ENCODE measurements at regions not wholly inside any gene's neighbourhood (a gene's known extent, or its start where the extent isn't known, plus 50 kb on each side); places are given as distances from the start of the nearest gene placed in this dataset.

DNA sequence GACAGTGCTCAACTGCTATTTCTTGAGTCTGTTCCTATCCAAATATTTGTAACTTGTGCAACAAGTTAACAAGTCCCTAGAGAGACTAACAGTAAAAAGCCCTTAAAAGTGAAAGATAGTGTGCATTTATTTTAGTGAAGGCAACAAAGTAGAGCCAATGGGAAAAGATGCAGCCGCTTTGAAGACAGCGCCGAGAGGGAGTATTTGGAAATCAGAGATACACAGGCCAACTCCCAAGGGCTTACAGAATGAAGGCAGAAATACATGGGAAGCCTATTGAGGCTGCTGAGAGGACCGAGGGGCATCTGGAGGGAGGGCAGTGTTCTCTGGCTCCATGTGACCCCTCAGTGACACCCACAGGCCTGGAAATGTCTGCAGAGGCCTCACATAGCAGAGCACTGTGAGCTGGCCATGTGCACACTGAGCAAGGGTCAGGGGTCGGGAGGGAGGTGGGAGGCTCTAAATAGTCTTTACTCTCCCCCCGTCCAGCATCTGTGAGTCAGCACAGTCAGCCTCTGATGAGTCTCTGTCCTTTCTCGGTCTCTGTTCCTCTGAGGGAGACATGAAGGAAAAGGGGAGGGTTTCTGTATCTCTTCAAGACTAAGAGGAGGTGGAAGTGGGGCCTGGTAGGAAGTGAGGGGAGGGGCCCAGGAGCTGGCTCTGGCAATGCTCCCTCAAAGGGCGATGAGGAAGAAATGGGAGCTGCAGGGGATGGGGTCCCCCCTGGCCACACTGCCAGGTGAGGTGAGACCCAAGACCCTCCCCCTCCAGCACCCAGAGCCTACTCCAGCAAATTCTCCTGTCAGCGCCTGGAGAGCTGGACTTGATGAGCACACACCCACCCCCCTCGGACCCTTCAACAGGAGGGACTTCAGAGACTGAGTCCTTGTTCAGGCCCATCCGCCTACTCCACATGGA lies 133.6 kb downstream of the SP3 start:
- no peak for DNase-seq

- DNase-seq: no peak
These were observed 131.0 kb downstream of the SP3 start for GRCh38 chr2:173834141-173834540.

DNA sequence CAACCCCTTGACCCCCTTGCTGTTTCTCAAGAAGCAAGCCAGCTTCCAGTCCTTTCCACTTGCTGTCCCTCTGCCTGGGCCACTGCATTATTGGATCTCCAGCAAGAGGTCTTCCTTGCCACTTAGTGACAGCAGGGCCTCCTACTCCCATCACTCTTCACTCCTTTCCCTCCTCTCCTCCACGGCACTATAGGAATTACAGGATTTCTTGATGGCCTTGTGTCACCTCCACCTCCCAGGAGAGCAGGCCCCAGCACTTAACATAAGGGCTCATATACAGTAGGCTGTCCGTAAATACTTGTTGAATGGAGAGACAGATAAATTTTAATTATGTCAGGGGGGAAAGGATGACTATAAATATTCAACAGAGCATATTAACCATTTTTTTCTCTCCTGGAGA lies 129.4 kb downstream of the SP3 start:
- DNase-seq: no peak

DNA sequence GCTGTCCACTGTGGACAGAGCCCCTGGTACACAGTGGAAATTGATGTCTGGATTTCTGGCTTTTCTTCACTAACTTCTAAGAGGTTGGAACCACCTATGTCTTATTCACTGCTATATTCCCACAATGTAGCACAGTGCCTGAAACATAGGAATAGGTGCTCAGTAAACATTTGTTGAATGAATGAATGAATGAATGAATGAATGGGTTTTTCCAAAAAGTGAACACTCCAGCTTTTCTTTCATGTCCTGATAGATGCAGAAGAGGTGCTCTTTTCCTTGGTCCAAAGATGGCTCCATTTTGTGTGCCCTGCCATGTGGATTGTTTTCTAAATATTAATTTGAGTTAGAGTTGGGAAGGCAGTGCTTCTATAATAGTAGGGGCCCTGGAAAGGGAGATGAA lies 124.1 kb downstream of the SP3 start:
- DNase-seq: no peak

DNA sequence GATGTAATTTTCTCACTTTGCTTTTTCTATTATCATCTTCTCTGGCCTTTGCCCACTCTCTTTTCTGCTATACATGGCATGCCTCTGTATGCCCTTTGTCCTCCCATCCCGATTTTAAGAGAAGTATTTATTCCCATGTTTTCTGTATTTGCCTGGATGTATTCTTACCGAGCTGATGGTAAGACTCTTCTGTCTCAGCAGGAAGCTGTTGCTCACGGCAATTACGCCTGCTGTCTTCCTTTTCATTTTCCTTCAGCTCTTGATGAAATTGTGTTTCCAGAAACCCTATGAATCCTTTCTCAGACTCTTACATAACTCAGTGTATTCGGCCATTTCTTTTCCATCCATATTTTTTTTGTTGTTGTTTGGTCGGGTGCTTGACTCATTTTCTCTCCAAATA lies 121.6 kb downstream of the SP3 start:
- DNase-seq: no peak

GRCh38 chr2:173851141-173851641 lies 114.0 kb downstream of the SP3 start:
- no peak for DNase-seq

- DNase-seq: no peak
These were observed 111.0 kb downstream of the SP3 start for GRCh38 chr2:173854141-173854540.

GRCh38 chr2:173854840-173855239 lies 110.3 kb downstream of the SP3 start:
- no peak for DNase-seq

- DNase-seq: no peak
These were observed 109.5 kb downstream of the SP3 start for GRCh38 chr2:173855661-173856060.
